IMR-90 (cell line): ENCODE measurements at regions not wholly inside any gene's neighbourhood (a gene's known extent, or its start where the extent isn't known, plus 50 kb on each side); places are given as distances from the start of the nearest gene placed in this dataset.

Experiments used
- ATAC-seq: fragments of 200-7000 bp; cut with Tn5 transposase; 2 replicates; pipeline ENCODE4 v1.9.1; 2020; ENCODE audit warnings: low read depth, mild to moderate bottlenecking, moderate library complexity
- BruUV-seq: library from RNA; stranded (reverse); fragments of 400-500 nt; replicated peaks from 2 replicates; lab custom pipeline; 2021; lab: Mats Ljungman, UMichigan
- CTCF ChIA-PET: fragments of 300-600 bp; formaldehyde crosslinking; extraction: SDS; loops from one replicate; lab custom pipeline; 2021; ENCODE audit warnings: antibody characterized with exemption; lab: Yijun Ruan, JAX
- POLR2A ChIA-PET: fragments of 300-600 bp; sonication (Branson Sonifier 250); formaldehyde crosslinking; loops from one replicate; lab custom pipeline; 2022; ENCODE audit warnings: antibody characterized with exemption; ENCODE audit not compliant: unreplicated experiment; lab: Charles Lee
- DNase-seq: peaks from one replicate; pipeline ENCODE4 v3.0.0; 2013
- H2AFZ ChIP-seq: replicated peaks from 2 replicates; pipeline ENCODE3; 2013; ENCODE audit warnings: low read length, mild to moderate bottlenecking; ENCODE audit not compliant: poor library complexity
- H2AK5ac ChIP-seq: 2 replicates; pipeline ENCODE4 v1.6.1; 2013; ENCODE audit warnings: low read depth, low read length, inconsistent platforms
- H2AK9ac ChIP-seq: replicated peaks from 2 replicates; pipeline ENCODE3; 2013; ENCODE audit warnings: mild to moderate bottlenecking, low read depth, low read length, moderate library complexity; ENCODE audit not compliant: poor library complexity
- H2BK120ac ChIP-seq: 2 replicates; pipeline ENCODE4 v1.6.1; 2013; ENCODE audit warnings: low read depth, low read length, inconsistent platforms
- H2BK15ac ChIP-seq: 3 replicates; pipeline ENCODE4 v1.6.1; 2013; ENCODE audit warnings: low read depth, low read length, inconsistent platforms
- H2BK20ac ChIP-seq: 2 replicates; pipeline ENCODE4 v1.6.1; 2013; ENCODE audit warnings: low read depth, mild to moderate bottlenecking, inconsistent platforms, low read length, moderate library complexity
- H2BK5ac ChIP-seq: 2 replicates; pipeline ENCODE4 v1.6.1; 2013; ENCODE audit warnings: mild to moderate bottlenecking, low read depth, low read length, inconsistent platforms; ENCODE audit not compliant: poor library complexity, severe bottlenecking
- H3K14ac ChIP-seq: replicated peaks from 2 replicates; pipeline ENCODE4 v1.6.1; 2013; ENCODE audit warnings: low read depth, low read length, inconsistent platforms
- H3K18ac ChIP-seq: 2 replicates; pipeline ENCODE4 v1.6.1; 2013; ENCODE audit warnings: low read depth, low read length, control low read depth
- H3K23ac ChIP-seq: 2 replicates; pipeline ENCODE4 v1.6.1; 2013; ENCODE audit warnings: low read depth, low read length, inconsistent platforms
- H3K27ac ChIP-seq: 2 replicates; pipeline ENCODE4 v1.5.1; 2013; ENCODE audit warnings: mild to moderate bottlenecking, control low read depth, low read length; ENCODE audit not compliant: insufficient read depth
- H3K27me3 ChIP-seq: 2 replicates; pipeline ENCODE4 v1.6.1; 2013; ENCODE audit warnings: low read length; ENCODE audit not compliant: control insufficient read depth, insufficient read depth
- H3K36me3 ChIP-seq: 2 replicates; pipeline ENCODE4 v1.6.1; 2013; ENCODE audit warnings: low read length, mixed read lengths; ENCODE audit not compliant: control insufficient read depth, insufficient read depth
- H3K4ac ChIP-seq: 2 replicates; pipeline ENCODE4 v1.6.1; 2013; ENCODE audit warnings: low read depth, low read length, inconsistent platforms
- H3K4me1 ChIP-seq: 2 replicates; pipeline ENCODE4 v1.6.1; 2013; ENCODE audit warnings: low read length, mixed read lengths; ENCODE audit not compliant: control insufficient read depth, insufficient read depth
- H3K4me2 ChIP-seq: 2 replicates; pipeline ENCODE4 v1.6.1; 2013; ENCODE audit warnings: low read depth, mild to moderate bottlenecking, control low read depth, low read length, moderate library complexity
- H3K4me3 ChIP-seq: 2 replicates; pipeline ENCODE4 v1.5.1; 2013; ENCODE audit warnings: low read depth, mild to moderate bottlenecking, control low read depth, low read length, moderate library complexity; ENCODE audit not compliant: insufficient read depth
- H3K56ac ChIP-seq: 2 replicates; pipeline ENCODE4 v1.6.1; 2013; ENCODE audit warnings: low read length, inconsistent platforms; ENCODE audit not compliant: insufficient read depth; ENCODE audit errors: extremely low read depth
- H3K79me1 ChIP-seq, 2 experiments: 2 replicates each; pipeline ENCODE4 v1.6.1; 2013; ENCODE audit warnings: low read length in 2 of 2, inconsistent platforms in 1 of 2, low read depth in 1 of 2
- H3K9ac ChIP-seq: 2 replicates; pipeline ENCODE4 v1.6.1; 2013; ENCODE audit warnings: low read depth, low read length, control low read depth
- H3K9me1 ChIP-seq: 2 replicates; pipeline ENCODE4 v1.6.1; 2013; ENCODE audit warnings: low read length, inconsistent platforms; ENCODE audit not compliant: insufficient read depth
- H3K9me3 ChIP-seq: 2 replicates; pipeline ENCODE4 v1.6.1; 2013; ENCODE audit warnings: low read length; ENCODE audit not compliant: control insufficient read depth, insufficient read depth
- H4K20me1 ChIP-seq: 2 replicates; pipeline ENCODE4 v1.6.1; 2013; ENCODE audit warnings: low read length, inconsistent platforms; ENCODE audit not compliant: insufficient read depth
- H4K5ac ChIP-seq: 2 replicates; pipeline ENCODE4 v1.6.1; 2013; ENCODE audit warnings: mild to moderate bottlenecking, low read depth, low read length, control low read depth
- H4K8ac ChIP-seq, 2 experiments: 2 replicates each; pipeline ENCODE4 v1.6.1; 2013; ENCODE audit warnings: low read depth in 2 of 2, low read length in 2 of 2, control low read depth in 1 of 2, inconsistent platforms in 1 of 2
- H4K91ac ChIP-seq: 2 replicates; pipeline ENCODE4 v1.6.1; 2013; ENCODE audit warnings: low read depth, low read length, inconsistent platforms; ENCODE audit not compliant: insufficient read depth
- BHLHE40 ChIP-seq: fragments of 150-350 bp; IDR thresholded peaks from 2 replicates; pipeline ENCODE4 v1.6.1; 2016; ENCODE audit warnings: mild to moderate bottlenecking, low read depth, low read length
- CEBPB ChIP-seq: IDR thresholded peaks from 2 replicates; pipeline ENCODE4 v1.6.1; 2012; ENCODE audit warnings: low read depth, low read length, improper control_type of control experiment
- CHD1 ChIP-seq: IDR thresholded peaks from 2 replicates; pipeline ENCODE4 v1.6.1; 2012; ENCODE audit warnings: low read depth, low read length, improper control_type of control experiment
- CTCF ChIP-seq: conservative IDR thresholded peaks from 2 replicates; pipeline ENCODE4 v1.5.1; 2012; ENCODE audit warnings: mild to moderate bottlenecking, low read depth, low read length, improper control_type of control experiment
- ELK1 ChIP-seq: fragments of 150-350 bp; IDR thresholded peaks from 2 replicates; pipeline ENCODE4 v1.6.1; 2016; ENCODE audit warnings: low read depth, mild to moderate bottlenecking, low read length, moderate library complexity, borderline replicate concordance
- FOS ChIP-seq: fragments of 150-350 bp; IDR thresholded peaks from 2 replicates; pipeline ENCODE4 v1.6.1; 2016; ENCODE audit warnings: low read depth, low read length
- MAFK ChIP-seq: IDR thresholded peaks from 2 replicates; pipeline ENCODE4 v1.6.1; 2012; ENCODE audit warnings: low read depth, low read length, improper control_type of control experiment
- MAZ ChIP-seq: IDR thresholded peaks from 2 replicates; pipeline ENCODE4 v1.6.1; 2012; ENCODE audit warnings: low read depth, mild to moderate bottlenecking, low read length, improper control_type of control experiment, moderate library complexity, borderline replicate concordance
- MXI1 ChIP-seq: IDR thresholded peaks from 2 replicates; pipeline ENCODE4 v1.6.1; 2012; ENCODE audit warnings: low read depth, mild to moderate bottlenecking, low read length, moderate library complexity, borderline replicate concordance
- NFE2L2 ChIP-seq: fragments of 150-350 bp; IDR thresholded peaks from 2 replicates; pipeline ENCODE4 v1.6.1; 2016; ENCODE audit warnings: low read depth, mild to moderate bottlenecking, low read length
- POLR2A ChIP-seq: IDR thresholded peaks from 2 replicates; pipeline ENCODE4 v1.6.1; 2012; ENCODE audit warnings: mild to moderate bottlenecking, low read depth, low read length
- RAD21 ChIP-seq: IDR thresholded peaks from 2 replicates; pipeline ENCODE4 v1.6.1; 2012; ENCODE audit warnings: low read length, improper control_type of control experiment
- RCOR1 ChIP-seq: IDR thresholded peaks from 2 replicates; pipeline ENCODE4 v1.6.1; 2012; ENCODE audit warnings: mild to moderate bottlenecking, low read length, improper control_type of control experiment; ENCODE audit not compliant: insufficient replicate concordance
- RFX5 ChIP-seq: IDR thresholded peaks from 2 replicates; pipeline ENCODE4 v1.8.0; 2012; ENCODE audit warnings: low read depth, mild to moderate bottlenecking, low read length, moderate library complexity
- SMC3 ChIP-seq: fragments of 150-350 bp; IDR thresholded peaks from 2 replicates; pipeline ENCODE4 v1.6.1; 2016; ENCODE audit warnings: low read depth, mild to moderate bottlenecking, antibody characterized with exemption, low read length, moderate library complexity
- WGBS, 2 experiments: methylation state at CpG; one replicate each; pipeline versions ENCODE4 v1.1.5 to v1.1.7; 2013; ENCODE audit warnings: missing lambda C conversion rate in 2 of 2; ENCODE audit not compliant: insufficient read length in 1 of 2; ENCODE audit errors: extremely low coverage in 2 of 2; 5-methylcytosine and 5-hydroxymethylcytosine counted together
- dilution Hi-C: fragments of 300-500 bp; cut with HindIII; formaldehyde crosslinking; loops from one replicate; pipeline ENCODE4 v1.14.3; 2018; ENCODE audit warnings: low sequenced_read_pairs; ENCODE audit not compliant: unreplicated experiment
- in situ Hi-C: fragments of 300-500 bp; cut with MboI; formaldehyde crosslinking; loops from 3 replicates; pipeline ENCODE4 v1.14.3; 2019; ENCODE audit warnings: low sequenced_read_pairs, inconsistent platforms, mixed read lengths
- intact Hi-C: fragments of 100-400 bp; cut with micrococcal nuclease; formaldehyde crosslinking; loops from 2 replicates; pipeline ENCODE4 v1.10.0; 2022
- TF ChIP-seq, protein P1 (sequence below): fragments of 150-350 bp; IDR thresholded peaks from 2 replicates; pipeline ENCODE4 v1.6.1; 2017; ENCODE audit warnings: mild to moderate bottlenecking, antibody characterized with exemption, low read length, low read depth

GRCh38 chr16:79748629-79749028 is 148.1 kb upstream of the MAF start:
- Histone ChIP-seq H3K18ac (no peak overlapping the region), H2BK120ac (no peak overlapping the region), H2AK9ac (no peak overlapping the region), H4K91ac (no peak overlapping the region), H3K27me3 (no peaks in the 10 kb centered on the region), H3K56ac (no peak overlapping the region), H3K4me1 (no peaks in the 10 kb centered on the region), H3K79me1 (no peaks in the 10 kb centered on the region), H3K9me1 (no peaks in the 10 kb centered on the region), H3K9ac (no peak overlapping the region), H2BK15ac (no peak overlapping the region), H3K4me2 (no peak overlapping the region), H2AFZ (no peak overlapping the region), H2BK20ac (no peak overlapping the region), H3K14ac (no peak overlapping the region), H3K9me3 (peaks cover 6% of the 10 kb centered on the region; the same call in 1 of the 2 replicates), H3K23ac (no peak overlapping the region), H2AK5ac (no peak overlapping the region), H3K27ac (no peak overlapping the region), H3K4ac (no peak overlapping the region), H3K4me3 (no peak overlapping the region), H3K36me3 (no peaks in the 10 kb centered on the region), H4K5ac (no peak overlapping the region), H2BK5ac (no peak overlapping the region), H4K8ac (no peak overlapping the region), H4K20me1 (no peaks in the 10 kb centered on the region)
- no TSS peak for BruUV-seq
- WGBS, 2 experiments = no CpG with 5 or more reads among the region's 2 CpGs
- TF ChIP-seq CHD1 = no peak
- TF ChIP-seq POLR2A = no peak
- TF ChIP-seq NFE2L2 = no peak
- no peak for TF ChIP-seq RAD21
- TF ChIP-seq MXI1 = no peak
- TF ChIP-seq ELK1 = no peak
- TF ChIP-seq CTCF = no peak
- no peak for TF ChIP-seq MAZ
- no peak for TF ChIP-seq RCOR1
- no peak for TF ChIP-seq RFX5
- TF ChIP-seq CEBPB = no peak
- no peak for TF ChIP-seq BHLHE40
- TF ChIP-seq SMC3 = no peak
- TF ChIP-seq, protein P1, sequence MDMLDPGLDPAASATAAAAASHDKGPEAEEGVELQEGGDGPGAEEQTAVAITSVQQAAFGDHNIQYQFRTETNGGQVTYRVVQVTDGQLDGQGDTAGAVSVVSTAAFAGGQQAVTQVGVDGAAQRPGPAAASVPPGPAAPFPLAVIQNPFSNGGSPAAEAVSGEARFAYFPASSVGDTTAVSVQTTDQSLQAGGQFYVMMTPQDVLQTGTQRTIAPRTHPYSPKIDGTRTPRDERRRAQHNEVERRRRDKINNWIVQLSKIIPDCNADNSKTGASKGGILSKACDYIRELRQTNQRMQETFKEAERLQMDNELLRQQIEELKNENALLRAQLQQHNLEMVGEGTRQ = no peak
- no peak for TF ChIP-seq FOS
- TF ChIP-seq MAFK = no peak
- no peak for ATAC-seq
- intact Hi-C loops (no loop called here), dilution Hi-C loops (no loop called here), in situ Hi-C loops (no loop called here)
- DNase-seq = no peak
- ChIA-PET CTCF (no interaction called here), POLR2A (no interaction called here)
